ENCODE measurements at regions not wholly inside any gene's neighbourhood (a gene's known extent, or its start where the extent isn't known, plus 50 kb on each side); places are given as distances from the start of the nearest gene placed in this dataset.

- H3K9ac ChIP-seq, result no peak overlapping the region
- WGBS (ENCODE audit: low lambda C conversion rate), result 60% methylated on average over 13 of the region's 13 CpGs
- no peaks in the 10 kb centered on the region for H3K79me2 ChIP-seq (ENCODE audit: insufficient read depth)
- H3F3A ChIP-seq (replicated peaks; ENCODE audit: insufficient read depth), result no peaks in the 10 kb centered on the region
- peaks cover 0 to 43% of the 10 kb centered on the region in 2 experiments; a peak in 2 of 4 replicates for H3K4me1 ChIP-seq (ENCODE audit: control insufficient read depth in 1 of 2, insufficient read depth in 2 of 2, low read depth in 1 of 2, low read length in 1 of 2)
- no peak for DNase-seq
- H3K27ac ChIP-seq (ENCODE audit: low read depth in 2 of 2, low read length in 1 of 2), result peak overlapping the region in 1 of 2 experiments; percentile 90; a peak in 2 of 4 replicates
- no peaks in the 10 kb centered on the region for H3K9me3 ChIP-seq
- no peaks in the 10 kb centered on the region for H4K20me1 ChIP-seq (ENCODE audit: insufficient read depth)
- TF ChIP-seq MXI1 (IDR thresholded peaks at IDR 0.05; ENCODE audit: low read depth, low read length) (no peak), EP300 (IDR thresholded peaks at IDR 0.05; ENCODE audit: borderline replicate concordance in 1 of 2, low read depth in 1 of 2, low read length in 1 of 2) (no peak), ZBTB33 (IDR thresholded peaks at IDR 0.05; ENCODE audit: borderline replicate concordance, low read depth) (no peak), NRF1 (IDR thresholded peaks at IDR 0.05; ENCODE audit: low read depth, low read length) (no peak), ELF1 (IDR thresholded peaks at IDR 0.05) (no peak), RCOR1 (IDR thresholded peaks at IDR 0.05; ENCODE audit: low read length) (no peak), RFX5 (IDR thresholded peaks at IDR 0.05; ENCODE audit: low read length) (no peak), IRF3 (IDR thresholded peaks at IDR 0.05; ENCODE audit: low read depth, low read length) (no peak), TEAD4 (IDR thresholded peaks at IDR 0.05; ENCODE audit: borderline replicate concordance, insufficient read depth) (no peak), RXRA (IDR thresholded peaks at IDR 0.05; ENCODE audit: borderline replicate concordance, low read depth) (no peak), YY1 (IDR thresholded peaks at IDR 0.05; ENCODE audit: low read depth) (no peak), SMC3 (IDR thresholded peaks at IDR 0.05; ENCODE audit: low read depth, low read length) (no peak), RAD21 (IDR thresholded peaks at IDR 0.05; ENCODE audit: low read length) (no peak), USF2 (IDR thresholded peaks at IDR 0.05; ENCODE audit: borderline replicate concordance, low read depth, low read length) (no peak), FOXM1 (IDR thresholded peaks at IDR 0.05; ENCODE audit: low read depth) (no peak), GABPA (IDR thresholded peaks at IDR 0.05; ENCODE audit: low read depth) (no peak), CTCF (IDR thresholded peaks at IDR 0.05) (no peak)
- no peaks in the 10 kb centered on the region for H3K27me3 ChIP-seq (ENCODE audit: insufficient read depth)
- H3K36me3 ChIP-seq (replicated peaks in 1 of 2; ENCODE audit: control insufficient read depth in 1 of 2, insufficient read depth in 2 of 2, low read length in 1 of 2), result no peaks in the 10 kb centered on the region
- H3K4me2 ChIP-seq, result no peak overlapping the region
- no peak overlapping the region for H2AFZ ChIP-seq (ENCODE audit: low read depth)
- ChIA-PET POLR2A (interaction anchor here (0.9 to 2.5 kb wide), 7 partner anchors 14 to 141 kb away, joined by 3 to 13 read pairs (median 5); partner anchors contain the start of gene GADD45G), CTCF (interaction anchor here (0.9 to 1.6 kb wide), 6 partner anchors 55 to 510 kb away, joined by 3 to 13 read pairs (median 4); partner anchors contain the start of gene GADD45G)
- H3K9me2 ChIP-seq, result no peaks in the 10 kb centered on the region
- peak overlapping the region in 1 of 2 experiments; percentile 12; a peak in 2 of 4 replicates for H3K4me3 ChIP-seq (ENCODE audit: low read depth in 2 of 2, low read length in 1 of 2)
These were observed 56.7 kb downstream of the GADD45G start for GRCh38 chr9:89661391-89661949.

Measured in SK-N-SH (cell line).